ENCODE measurements at regions not wholly inside any gene's neighbourhood (a gene's known extent, or its start where the extent isn't known, plus 50 kb on each side); places are given as distances from the start of the nearest gene placed in this dataset.

- Histone ChIP-seq H2AFZ (ENCODE audit: low read length) (no peak overlapping the region), H3K9me3 (replicated peaks; ENCODE audit: insufficient read depth, low read length) (no peaks in the 10 kb centered on the region), H3K4me3 (ENCODE audit: low read length) (no peak overlapping the region), H3K36me3 (replicated peaks; ENCODE audit: insufficient read depth, low read length) (no peaks in the 10 kb centered on the region), H3K4me2 (ENCODE audit: low read depth, low read length) (no peak overlapping the region), H3K27ac (ENCODE audit: low read length) (no peak overlapping the region), H4K20me1 (ENCODE audit: insufficient read depth, low read length) (no peaks in the 10 kb centered on the region), H3K9me2 (replicated peaks; ENCODE audit: insufficient read depth, low read length) (no peaks in the 10 kb centered on the region), H3F3A (ENCODE audit: insufficient read depth, low read length) (no peaks in the 10 kb centered on the region), H3K9ac (ENCODE audit: low read length) (no peak overlapping the region), H3K27me3 (replicated peaks; ENCODE audit: insufficient read depth, low read length) (no peaks in the 10 kb centered on the region), H3K79me2 (ENCODE audit: low read length) (no peaks in the 10 kb centered on the region), H3K4me1 (ENCODE audit: low read length) (no peaks in the 10 kb centered on the region)
- TF ChIP-seq EZH2phosphoT487 (IDR thresholded peaks at IDR 0.05; ENCODE audit: low read length) (no peak), CTCF (IDR thresholded peaks at IDR 0.05; ENCODE audit: low read length) (no peak), EZH2 (optimal IDR thresholded peaks at IDR 0.05; ENCODE audit: low read depth, low read length) (no peak)
- no peak for DNase-seq
Observed at GRCh38 chr18:34339155-34339554, 114.4 kb upstream of the NOL4 start.

GRCh38 chr18:34342960-34343359, 118.2 kb upstream of the NOL4 start:
- TF ChIP-seq EZH2phosphoT487 (IDR thresholded peaks at IDR 0.05; ENCODE audit: low read length) (no peak), CTCF (IDR thresholded peaks at IDR 0.05; ENCODE audit: low read length) (no peak), EZH2 (optimal IDR thresholded peaks at IDR 0.05; ENCODE audit: low read depth, low read length) (no peak)

GRCh38 chr18:34345738-34346137, 121.0 kb upstream of the NOL4 start:
- Histone ChIP-seq H3K27me3 (replicated peaks; ENCODE audit: insufficient read depth, low read length) (no peaks in the 10 kb centered on the region), H4K20me1 (ENCODE audit: insufficient read depth, low read length) (no peaks in the 10 kb centered on the region), H3K9ac (ENCODE audit: low read length) (no peak overlapping the region), H3K9me2 (replicated peaks; ENCODE audit: insufficient read depth, low read length) (no peaks in the 10 kb centered on the region), H3K27ac (ENCODE audit: low read length) (no peak overlapping the region), H3K9me3 (replicated peaks; ENCODE audit: insufficient read depth, low read length) (no peaks in the 10 kb centered on the region), H3F3A (ENCODE audit: insufficient read depth, low read length) (no peaks in the 10 kb centered on the region), H3K79me2 (ENCODE audit: low read length) (no peaks in the 10 kb centered on the region), H2AFZ (ENCODE audit: low read length) (no peak overlapping the region), H3K4me3 (ENCODE audit: low read length) (no peak overlapping the region), H3K36me3 (replicated peaks; ENCODE audit: insufficient read depth, low read length) (no peaks in the 10 kb centered on the region), H3K4me1 (ENCODE audit: low read length) (no peaks in the 10 kb centered on the region), H3K4me2 (ENCODE audit: low read depth, low read length) (no peak overlapping the region)
- DNase-seq = no peak
- TF ChIP-seq EZH2 (optimal IDR thresholded peaks at IDR 0.05; ENCODE audit: low read depth, low read length) = no peak
- no peak for TF ChIP-seq EZH2phosphoT487 (IDR thresholded peaks at IDR 0.05; ENCODE audit: low read length)
- no peak for TF ChIP-seq CTCF (IDR thresholded peaks at IDR 0.05; ENCODE audit: low read length)

More at GRCh38 chr18:34342960-34343359, 118.2 kb upstream of the NOL4 start:
- H3K9me3 ChIP-seq (replicated peaks; ENCODE audit: insufficient read depth, low read length) = no peaks in the 10 kb centered on the region
- no peaks in the 10 kb centered on the region for H3F3A ChIP-seq (ENCODE audit: insufficient read depth, low read length)
- H3K9me2 ChIP-seq (replicated peaks; ENCODE audit: insufficient read depth, low read length) = no peaks in the 10 kb centered on the region
- DNase-seq = no peak
- H3K4me3 ChIP-seq (ENCODE audit: low read length) = no peak overlapping the region
- no peaks in the 10 kb centered on the region for H3K79me2 ChIP-seq (ENCODE audit: low read length)
- H3K4me2 ChIP-seq (ENCODE audit: low read depth, low read length) = no peak overlapping the region
- no peaks in the 10 kb centered on the region for H3K36me3 ChIP-seq (replicated peaks; ENCODE audit: insufficient read depth, low read length)
- H3K4me1 ChIP-seq (ENCODE audit: low read length) = no peaks in the 10 kb centered on the region
- no peaks in the 10 kb centered on the region for H4K20me1 ChIP-seq (ENCODE audit: insufficient read depth, low read length)
- no peak overlapping the region for H3K27ac ChIP-seq (ENCODE audit: low read length)
- H3K27me3 ChIP-seq (replicated peaks; ENCODE audit: insufficient read depth, low read length) = no peaks in the 10 kb centered on the region
- H3K9ac ChIP-seq (ENCODE audit: low read length) = no peak overlapping the region
- no peak overlapping the region for H2AFZ ChIP-seq (ENCODE audit: low read length)

All from MM.1S (cell line).